Stimulated activated CD4-positive, alpha-beta T cell treated with anti-CD3 and anti-CD28 coated beads, Interleukin-2, amount 100 ng/mL, for 48 hours (primary cell): ENCODE measurements at regions not wholly inside any gene's neighbourhood (a gene's known extent, or its start where the extent isn't known, plus 50 kb on each side); places are given as distances from the start of the nearest gene placed in this dataset.

Experiments used
- DNase-seq, 2 donors: peaks; one replicate each; pipeline ENCODE4 v3.0.0-alpha.2; 2020

GRCh38 chr3:110790631-110791030, 281.0 kb upstream of the NECTIN3 start:
- DNase-seq = no peak

- no peak for DNase-seq
These were observed 279.5 kb upstream of the NECTIN3 start for GRCh38 chr3:110791995-110792686.

- DNase-seq = no peak
These were observed 278.0 kb upstream of the NECTIN3 start for GRCh38 chr3:110793611-110794010.

- DNase-seq = no peak
These were observed 276.5 kb upstream of the NECTIN3 start for GRCh38 chr3:110795163-110795562.

- no peak for DNase-seq
These were observed 272.3 kb upstream of the NECTIN3 start for GRCh38 chr3:110799271-110799670.

GRCh38 chr3:110804856-110805255, 266.8 kb upstream of the NECTIN3 start:
- no peak for DNase-seq

- DNase-seq = no peak
These were observed 264.7 kb upstream of the NECTIN3 start for GRCh38 chr3:110806924-110807323.

GRCh38 chr3:110808630-110809029, 263.0 kb upstream of the NECTIN3 start:
- DNase-seq = no peak

GRCh38 chr3:110810356-110810755, 261.3 kb upstream of the NECTIN3 start:
- DNase-seq = no peak

- no peak for DNase-seq
These were observed 260.6 kb upstream of the NECTIN3 start for GRCh38 chr3:110811050-110811449.

- no peak for DNase-seq
These were observed 258.1 kb upstream of the NECTIN3 start for GRCh38 chr3:110813541-110813940.

- DNase-seq = peak; percentile 26 to 30
These were observed 257.2 kb upstream of the NECTIN3 start for GRCh38 chr3:110814170-110815007.

- DNase-seq = no peak
These were observed 256.5 kb upstream of the NECTIN3 start for GRCh38 chr3:110815008-110815583.

GRCh38 chr3:110816008-110816407, 255.6 kb upstream of the NECTIN3 start:
- no peak for DNase-seq

- DNase-seq = no peak
These were observed 250.0 kb upstream of the NECTIN3 start for GRCh38 chr3:110821586-110821985.

- no peak for DNase-seq
These were observed 248.6 kb upstream of the NECTIN3 start for GRCh38 chr3:110822971-110823370.

- no peak for DNase-seq
These were observed 224.6 kb upstream of the NECTIN3 start for GRCh38 chr3:110846971-110847370.

GRCh38 chr3:110849064-110849463, 222.6 kb upstream of the NECTIN3 start:
- DNase-seq = no peak

- DNase-seq = no peak
These were observed 219.9 kb upstream of the NECTIN3 start for GRCh38 chr3:110851736-110852135.

- DNase-seq = no peak
These were observed 216.4 kb upstream of the NECTIN3 start for GRCh38 chr3:110855207-110855606.

- DNase-seq = no peak
These were observed 214.7 kb upstream of the NECTIN3 start for GRCh38 chr3:110856916-110857315.

GRCh38 chr3:110858549-110858948, 213.1 kb upstream of the NECTIN3 start:
- DNase-seq = no peak

- no peak for DNase-seq
These were observed 212.3 kb upstream of the NECTIN3 start for GRCh38 chr3:110859336-110859735.

- no peak for DNase-seq
These were observed 211.6 kb upstream of the NECTIN3 start for GRCh38 chr3:110859993-110860392.
